ENCODE measurements at regions not wholly inside any gene's neighbourhood (a gene's known extent, or its start where the extent isn't known, plus 50 kb on each side); places are given as distances from the start of the nearest gene placed in this dataset.

GRCh38 chr11:128055576-128056217, 531.7 kb downstream of the ETS1 start:
- H3K9ac ChIP-seq (ENCODE audit: low read depth, low read length): no peak overlapping the region
- in situ Hi-C loops (cut with MboI; ENCODE audit: low sequenced_read_pairs) (no loop called here), dilution Hi-C loops (cut with HindIII; ENCODE audit: low sequenced_read_pairs, unreplicated experiment) (no loop called here), intact Hi-C loops (cut with micrococcal nuclease) (no loop called here)
- no peak overlapping the region for H2AK5ac ChIP-seq (ENCODE audit: low read depth, low read length)
- no peak overlapping the region for H3K18ac ChIP-seq (ENCODE audit: low read depth, low read length)
- H3K4me3 ChIP-seq (ENCODE audit: insufficient read depth, low read depth, low read length): no peak overlapping the region
- no peak overlapping the region for H4K8ac ChIP-seq (ENCODE audit: low read depth in 2 of 2, low read length in 2 of 2)
- H3K4ac ChIP-seq (ENCODE audit: low read depth, low read length): no peak overlapping the region
- H2BK20ac ChIP-seq (ENCODE audit: low read depth, low read length): no peak overlapping the region
- no peaks in the 10 kb centered on the region for H3K9me3 ChIP-seq (ENCODE audit: control insufficient read depth, insufficient read depth, low read length)
- ATAC-seq (ENCODE audit: low read depth) (no peak), DNase-seq (no peak)
- ChIA-PET CTCF (no interaction called here), POLR2A (ENCODE audit: unreplicated experiment) (no interaction called here)
- no peak overlapping the region for H2BK15ac ChIP-seq (ENCODE audit: low read depth, low read length)
- no TSS peak for BruUV-seq (replicated peaks)
- no peak overlapping the region for H2BK120ac ChIP-seq (ENCODE audit: low read depth, low read length)
- no peak overlapping the region for H4K5ac ChIP-seq (ENCODE audit: low read depth, low read length)
- H2AFZ ChIP-seq (replicated peaks; ENCODE audit: low read length, poor library complexity): no peak overlapping the region
- H3K4me2 ChIP-seq (ENCODE audit: low read depth, low read length): no peak overlapping the region
- no peak overlapping the region for H3K14ac ChIP-seq (replicated peaks; ENCODE audit: low read depth, low read length)
- no peaks in the 10 kb centered on the region for H3K79me1 ChIP-seq (ENCODE audit: low read depth in 1 of 2, low read length in 2 of 2)
- H4K91ac ChIP-seq (ENCODE audit: insufficient read depth, low read depth, low read length): no peak overlapping the region
- H3K23ac ChIP-seq (ENCODE audit: low read depth, low read length): no peak overlapping the region
- no peak overlapping the region for H2AK9ac ChIP-seq (replicated peaks; ENCODE audit: low read depth, low read length, poor library complexity)
- H4K20me1 ChIP-seq (ENCODE audit: insufficient read depth, low read length): no peaks in the 10 kb centered on the region
- WGBS, 2 experiments (ENCODE audit: extremely low coverage in 2 of 2, insufficient read length in 1 of 2): no CpG with 5 or more reads among the region's 3 CpGs
- no peaks in the 10 kb centered on the region for H3K27me3 ChIP-seq (ENCODE audit: control insufficient read depth, insufficient read depth, low read length)
- TF ChIP-seq POLR2A (IDR thresholded peaks at IDR 0.05; ENCODE audit: low read depth, low read length) (no peak), MAFK (IDR thresholded peaks at IDR 0.05; ENCODE audit: low read depth, low read length) (no peak), USF2 (IDR thresholded peaks at IDR 0.05; ENCODE audit: low read depth, low read length) (no peak), RAD21 (IDR thresholded peaks at IDR 0.05; ENCODE audit: low read length) (no peak)
- H3K27ac ChIP-seq (ENCODE audit: insufficient read depth, low read length): no peak overlapping the region
- peaks cover 4% of the 10 kb centered on the region; the same call in 1 of the 2 replicates for H3K9me1 ChIP-seq (ENCODE audit: insufficient read depth, low read length)
- no peaks in the 10 kb centered on the region for H3K36me3 ChIP-seq (ENCODE audit: control insufficient read depth, insufficient read depth, low read length)
- no peak overlapping the region for H2BK5ac ChIP-seq (ENCODE audit: low read depth, low read length, poor library complexity, severe bottlenecking)
- peaks cover 10% of the 10 kb centered on the region for H3K4me1 ChIP-seq (ENCODE audit: control insufficient read depth, insufficient read depth, low read length)
- H3K56ac ChIP-seq (ENCODE audit: extremely low read depth, insufficient read depth, low read length): no peak overlapping the region
